SK-MEL-5 (cell line): ENCODE measurements at regions not wholly inside any gene's neighbourhood (a gene's known extent, or its start where the extent isn't known, plus 50 kb on each side); places are given as distances from the start of the nearest gene placed in this dataset.
"Not testable (repeated sequence)": the region's sequence is repeated elsewhere in the genome, so short reads cannot be mapped to it uniquely, and the experiment has no call there.

Experiments
- DNase-seq: peaks from one replicate; pipeline ENCODE4 v3.0.0-alpha.2; 2016; ENCODE audit warnings: low read depth, low spot score
- in situ Hi-C: cut with HindIII; loops from 2 replicates; pipeline ENCODE4 v1.10.0; 2016; ENCODE audit warnings: low sequenced_read_pairs, high pct_unique_total_duplicates, low pct_unique_long_range_greater_than_20kb

DNA sequence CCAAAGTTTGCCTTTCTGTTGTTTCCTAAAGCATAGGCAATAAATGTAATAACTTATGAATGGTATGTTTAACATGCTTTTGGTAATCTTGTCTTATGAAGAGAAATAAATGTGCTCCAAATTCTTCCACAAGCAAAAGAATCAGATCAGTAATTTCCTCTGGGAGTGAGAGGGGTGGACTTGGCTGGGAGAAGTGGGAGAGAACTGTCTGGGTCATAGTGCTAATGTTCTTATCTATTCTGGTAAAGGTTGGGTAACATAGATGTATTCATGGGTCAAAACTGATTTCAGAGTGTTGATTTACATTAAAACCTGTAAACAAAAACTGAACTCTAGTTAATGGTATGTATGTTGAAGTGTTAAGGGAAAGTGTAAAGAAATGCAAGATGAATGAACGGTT lies 211.7 kb upstream of the IRS2 start:
- no peak for DNase-seq
- in situ Hi-C loops, result no loop called here

DNA sequence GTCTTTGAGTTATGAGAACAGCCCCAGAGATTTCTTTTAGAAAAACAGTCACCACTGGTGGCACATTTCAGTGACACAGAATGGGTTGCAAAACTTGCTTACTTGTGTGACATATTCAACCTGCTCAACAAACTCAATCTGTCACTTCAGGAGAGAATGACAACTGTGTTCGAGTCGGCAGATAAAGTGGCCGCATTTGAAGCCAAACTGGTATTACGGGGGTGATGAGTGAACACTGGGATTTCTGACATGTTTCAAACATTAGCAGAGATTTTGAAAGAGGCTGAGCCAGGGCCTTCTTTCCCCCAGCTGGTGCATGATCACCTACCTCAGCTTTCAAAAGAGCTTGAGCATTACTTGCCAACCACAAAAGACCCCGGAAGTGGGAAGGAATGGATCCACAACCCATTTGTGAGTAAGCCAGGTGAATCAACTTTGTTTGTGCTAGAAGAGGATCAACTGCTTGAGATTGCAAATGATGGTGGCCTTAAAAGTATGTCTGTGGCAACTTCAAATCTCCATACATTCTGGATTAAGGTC lies 210.7 kb upstream of the IRS2 start:
- DNase-seq, in situ Hi-C loops: not testable (repeated sequence)

DNA sequence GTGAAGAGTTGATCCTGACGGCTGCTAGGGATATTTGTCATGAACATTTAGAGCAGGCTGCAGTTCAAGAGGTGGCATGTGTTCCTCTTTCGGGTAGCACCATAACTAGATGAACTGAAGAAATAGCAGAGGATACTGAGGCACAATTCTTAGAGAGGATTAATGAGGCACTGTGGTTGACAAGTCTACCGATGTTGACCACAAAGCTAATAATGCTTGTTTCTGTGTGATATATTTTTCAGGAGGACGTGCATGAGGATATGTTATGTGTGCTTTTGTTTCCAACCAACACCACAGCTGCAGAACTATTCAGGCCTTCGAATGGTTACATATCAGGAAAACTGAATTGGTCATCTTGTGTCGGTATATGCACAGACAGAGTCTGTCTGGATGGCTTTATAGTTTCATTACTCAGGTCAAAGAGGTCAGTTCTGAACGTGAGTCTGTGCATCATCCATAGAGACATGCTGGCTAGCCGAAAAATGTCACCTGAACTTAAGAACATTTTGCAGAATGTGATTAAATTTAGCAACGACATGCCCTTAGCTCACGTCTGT lies 210.1 kb upstream of the IRS2 start:
- no peak for DNase-seq
- in situ Hi-C loops, result no loop called here

DNA sequence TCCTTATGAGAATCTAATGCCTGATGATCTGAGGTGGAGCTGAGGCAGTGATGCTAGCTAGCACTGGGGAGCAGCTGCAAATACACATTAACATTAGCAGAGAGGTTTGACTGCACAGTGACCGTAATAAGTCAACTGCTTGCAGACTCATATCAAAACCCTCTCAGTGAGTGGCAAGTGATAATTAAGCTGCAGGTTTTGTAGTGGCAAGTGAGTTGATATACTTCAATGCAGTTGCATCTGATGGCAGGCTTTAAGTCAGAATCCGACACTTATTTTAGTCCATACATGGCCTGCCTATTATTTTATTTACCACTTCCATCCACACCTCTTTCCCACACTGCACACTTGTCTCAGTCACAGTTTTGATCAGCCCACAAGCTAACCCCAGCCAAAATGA lies 209.2 kb upstream of the IRS2 start:
- no peak for DNase-seq
- in situ Hi-C loops, result no loop called here

DNA sequence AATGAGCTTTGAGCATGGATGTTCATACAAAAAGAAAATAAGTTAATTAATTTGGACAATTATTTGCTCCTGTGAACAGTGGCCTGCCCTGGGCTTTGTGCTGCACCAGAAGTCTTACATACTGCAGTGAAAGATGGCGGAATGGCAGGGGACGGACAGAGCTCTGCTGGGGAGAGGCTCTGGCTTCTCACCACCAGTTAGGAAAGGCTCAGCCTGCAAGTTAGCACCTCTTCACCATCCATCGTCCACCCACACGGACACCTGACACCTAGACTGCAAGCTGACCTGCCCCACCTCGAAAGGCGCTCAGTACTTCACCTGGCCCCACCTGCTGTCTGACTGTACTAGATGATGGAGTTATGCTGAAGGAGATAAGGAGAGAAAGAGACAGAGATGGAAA lies 203.9 kb upstream of the IRS2 start:
- no peak for DNase-seq

DNA sequence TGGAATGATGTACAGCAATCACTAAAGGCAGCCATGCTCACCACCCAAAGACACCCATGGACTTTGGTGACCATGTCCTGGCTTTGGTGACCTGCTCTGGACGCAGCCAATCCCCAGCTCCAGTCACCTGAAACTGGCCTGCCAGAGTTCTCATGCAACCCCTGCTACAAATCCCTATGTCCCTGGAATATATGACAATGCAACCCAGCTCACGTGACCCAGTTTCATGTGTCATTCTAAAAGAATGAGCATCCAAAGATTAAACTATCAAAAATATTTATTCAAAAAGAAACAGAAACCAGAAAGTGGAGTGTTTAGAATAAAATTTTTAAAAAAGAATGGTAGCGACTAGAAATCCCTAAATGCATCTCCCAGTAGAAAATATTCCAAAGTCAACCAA lies 203.3 kb upstream of the IRS2 start:
- in situ Hi-C loops, result no loop called here
- DNase-seq, result no peak

More for the DNA sequence above, 203.9 kb upstream of the IRS2 start:
- in situ Hi-C loops, result no loop called here

DNA sequence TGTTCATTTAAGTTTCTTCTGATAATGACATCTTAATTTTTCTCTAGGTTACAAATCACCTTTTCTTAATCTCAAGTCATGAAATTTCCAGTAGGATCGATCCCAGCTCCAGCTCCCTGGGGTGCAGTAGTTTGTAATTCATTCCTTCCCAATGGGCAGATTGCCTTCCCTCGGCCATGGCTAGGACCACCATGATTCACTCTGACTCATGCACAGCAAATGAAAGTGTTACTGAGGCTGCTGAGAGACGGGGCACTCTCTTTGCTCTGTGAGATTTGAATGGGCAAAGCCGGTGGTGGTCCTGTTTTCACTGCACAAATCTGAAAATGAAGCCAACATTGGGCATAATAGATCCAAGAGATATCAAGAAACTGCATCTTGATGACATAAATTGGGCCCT lies 202.8 kb upstream of the IRS2 start:
- no peak for DNase-seq
- in situ Hi-C loops, result no loop called here

DNA sequence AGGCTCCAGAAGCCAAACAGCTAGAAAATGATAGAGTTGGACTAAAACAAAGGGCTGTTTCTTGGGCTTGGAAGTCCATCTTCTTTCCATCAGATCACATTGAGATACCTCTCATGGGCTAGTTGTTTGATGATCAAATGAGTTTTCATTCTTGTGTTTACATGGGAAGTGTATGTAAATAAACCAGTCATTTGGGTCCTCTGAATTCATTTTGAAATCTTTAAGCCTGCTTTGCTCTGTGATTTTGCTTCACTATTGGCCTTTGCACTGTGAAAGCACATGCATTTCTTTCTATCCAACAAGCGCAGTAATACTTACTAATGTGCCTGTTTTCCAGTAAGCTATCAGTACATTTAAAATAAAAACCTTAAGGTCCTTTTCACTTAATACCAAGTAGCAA lies 200.5 kb upstream of the IRS2 start:
- DNase-seq, result no peak
- in situ Hi-C loops, result no loop called here

DNA sequence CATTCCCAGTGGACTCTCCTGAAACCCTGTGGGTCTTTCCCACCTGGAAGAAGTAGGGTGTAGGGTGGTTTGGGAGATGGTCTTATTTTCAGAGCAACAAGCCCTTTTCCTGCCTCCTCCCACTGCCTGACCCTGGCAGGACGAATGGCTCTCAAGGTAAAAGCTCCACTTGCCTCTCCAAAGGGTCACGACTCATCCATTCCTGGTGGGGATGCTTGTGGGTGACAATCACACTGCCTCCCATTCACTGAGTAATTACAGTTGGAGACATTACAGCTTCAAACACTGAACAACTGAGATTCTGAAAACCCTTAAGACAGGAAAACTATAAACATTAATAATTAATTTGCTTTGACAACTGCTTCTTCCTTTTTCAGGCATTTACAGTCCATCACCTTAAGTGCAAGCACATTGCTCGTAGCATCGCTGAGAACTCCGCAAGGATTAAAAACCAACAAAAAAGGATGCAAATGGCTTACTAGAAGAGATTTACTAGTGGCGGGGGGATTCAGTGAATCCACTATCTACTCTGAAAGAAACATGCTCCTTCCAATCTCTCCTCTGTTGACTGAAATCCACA lies 199.6 kb upstream of the IRS2 start:
- in situ Hi-C loops, result no loop called here
- DNase-seq, result no peak

DNA sequence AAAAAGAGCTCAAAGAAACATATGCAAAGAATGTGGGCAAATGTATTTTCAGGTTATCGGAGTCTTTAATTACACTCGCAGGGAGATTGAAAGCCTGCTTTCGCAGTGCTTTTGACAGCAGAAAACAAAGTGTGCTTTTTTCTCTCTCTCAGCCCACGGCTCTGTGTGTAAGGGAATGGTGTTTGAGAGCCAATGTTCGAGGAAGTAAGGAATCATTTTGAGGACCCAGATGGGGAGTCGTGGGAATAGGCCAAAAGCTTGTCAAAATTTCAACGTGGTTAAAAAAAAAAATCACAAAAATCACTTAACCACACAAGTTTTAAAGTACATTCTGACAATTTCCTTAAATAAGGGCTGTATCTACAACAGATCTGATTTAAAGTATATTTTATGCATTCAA lies 197.1 kb upstream of the IRS2 start:
- in situ Hi-C loops, result no loop called here
- peak; percentile 46 for DNase-seq

DNA sequence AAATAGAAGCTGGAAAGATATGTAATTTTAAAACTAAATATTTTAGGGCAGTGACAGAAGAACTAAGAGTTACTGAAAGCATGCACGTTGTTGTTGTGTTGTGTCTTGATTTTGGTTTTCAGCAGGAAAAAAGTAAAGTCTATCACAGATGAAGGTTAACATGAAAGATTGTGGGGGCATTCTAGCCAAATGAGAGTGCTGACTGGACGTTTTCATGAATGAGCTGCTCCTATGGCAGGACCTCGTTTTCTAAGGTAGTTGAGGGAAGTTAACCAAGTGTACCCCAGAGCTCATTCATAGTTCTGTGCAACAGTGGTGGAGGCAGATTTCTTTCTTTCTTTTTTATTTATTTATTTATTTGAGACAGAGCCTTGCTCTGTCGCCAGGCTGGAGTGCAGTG lies 194.6 kb upstream of the IRS2 start:
- in situ Hi-C loops, result no loop called here
- no peak for DNase-seq

DNA sequence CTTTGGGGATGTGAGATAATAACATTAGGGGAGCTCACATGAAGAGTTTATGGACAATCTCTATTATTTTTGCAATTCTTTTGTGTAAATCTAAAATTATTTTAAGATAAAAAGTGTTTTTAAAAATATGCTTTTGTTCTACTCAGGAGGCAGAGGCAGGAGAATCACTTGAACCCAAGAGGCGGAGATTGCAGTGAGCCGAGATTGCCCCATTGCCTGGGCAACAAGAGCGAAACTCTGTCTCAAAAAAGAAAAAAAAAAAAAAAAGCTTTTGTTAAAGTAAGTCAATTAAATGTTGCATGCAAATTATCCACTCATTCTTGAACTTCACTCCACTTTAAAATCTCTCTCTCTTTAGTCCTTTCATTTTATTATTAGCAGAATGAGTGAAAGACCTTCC lies 193.3 kb upstream of the IRS2 start:
- in situ Hi-C loops, DNase-seq: not testable (repeated sequence)

DNA sequence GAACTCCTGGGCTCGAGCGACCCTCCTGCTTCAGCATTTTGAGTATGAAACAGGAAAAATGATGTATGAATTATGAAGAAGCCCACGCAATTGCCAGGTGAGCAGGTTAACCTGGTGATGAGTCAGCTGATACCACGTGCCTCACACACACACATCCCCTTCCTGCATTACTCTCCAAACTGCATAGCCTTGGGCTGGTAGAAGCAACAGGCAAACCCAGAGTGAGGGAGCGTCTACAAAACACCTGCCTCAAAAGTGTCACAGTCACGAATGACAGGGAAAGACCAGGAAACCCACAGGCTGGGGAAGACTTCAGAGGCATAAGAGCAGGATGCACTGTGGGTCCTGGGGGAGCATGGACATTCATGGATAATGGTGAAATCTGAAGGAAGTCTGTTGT lies 192.8 kb upstream of the IRS2 start:
- in situ Hi-C loops, result no loop called here
- DNase-seq, result no peak

DNA sequence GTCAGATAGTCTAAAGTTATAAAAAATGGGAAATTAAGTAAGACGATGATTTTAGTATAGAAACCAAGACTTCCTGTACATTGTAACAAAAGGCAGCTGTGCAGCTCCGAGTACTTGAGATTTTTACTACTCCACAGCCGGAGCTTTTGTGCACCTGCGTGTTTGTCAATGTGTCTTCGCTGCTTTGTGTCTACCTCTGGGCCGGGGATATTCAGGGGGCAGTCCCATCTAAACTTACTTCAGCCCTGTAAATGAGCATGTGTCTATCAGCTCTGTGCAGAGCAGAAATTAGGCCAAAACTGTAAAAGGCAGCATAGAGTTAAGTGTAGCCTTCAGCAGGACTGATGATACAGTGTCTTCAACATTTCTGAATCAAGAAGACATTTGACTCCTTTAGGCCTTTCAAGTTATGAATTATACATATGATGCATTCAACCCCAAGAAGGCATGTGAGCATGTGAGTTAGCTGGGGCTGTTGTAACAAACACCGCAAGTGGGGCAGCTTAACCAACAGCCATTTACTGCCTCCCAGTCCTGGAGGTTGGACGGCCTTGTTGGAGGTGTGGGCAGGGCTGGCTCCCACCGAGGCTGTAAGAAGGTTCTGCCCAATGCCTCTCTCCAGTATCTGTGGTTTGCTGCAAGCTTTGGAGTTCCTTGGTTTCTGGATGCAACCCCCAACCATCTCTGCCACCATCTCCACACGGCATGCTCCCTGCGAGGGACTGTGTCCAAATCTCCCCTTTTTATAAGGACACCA lies 191.0 kb upstream of the IRS2 start:
- in situ Hi-C loops, result no loop called here
- DNase-seq, result no peak

DNA sequence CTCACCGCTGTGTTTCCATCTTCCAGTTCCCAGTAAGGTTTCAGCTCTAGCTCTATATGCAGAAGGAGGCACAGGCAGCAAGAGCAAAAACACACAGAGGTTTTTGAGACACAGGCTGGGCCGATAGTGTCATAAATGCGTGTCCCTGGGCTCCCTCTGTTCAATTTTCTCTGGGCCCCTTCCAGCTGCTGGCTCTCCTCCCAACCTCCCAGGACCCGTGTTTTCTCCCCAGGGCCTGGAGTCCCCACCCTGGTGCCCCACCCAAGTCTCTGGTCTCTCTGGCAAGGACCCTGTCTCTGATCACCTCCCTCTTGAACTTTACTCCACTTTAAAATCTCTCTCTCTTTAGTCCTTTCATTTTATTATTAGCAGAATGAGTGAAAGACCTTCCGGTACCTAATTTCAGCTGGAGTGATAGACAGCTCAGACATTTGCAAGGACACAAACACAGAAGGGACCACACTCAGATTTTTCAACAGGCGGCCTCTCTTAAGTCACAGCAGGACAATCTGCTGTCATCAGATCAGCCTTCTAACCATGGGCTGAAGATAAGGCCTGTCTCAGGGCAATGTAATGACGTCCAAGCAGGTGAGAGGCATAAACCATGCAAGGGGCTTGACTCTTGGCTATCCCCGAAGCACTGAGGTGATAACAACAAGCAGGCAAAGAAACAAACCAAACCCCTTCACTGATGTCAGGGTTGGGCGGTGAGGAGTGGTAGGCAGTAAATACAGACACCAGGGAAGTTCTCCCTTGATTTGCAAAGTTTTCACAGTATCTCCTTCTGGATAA lies 190.0 kb upstream of the IRS2 start:
- in situ Hi-C loops, result no loop called here
- DNase-seq, result no peak

DNA sequence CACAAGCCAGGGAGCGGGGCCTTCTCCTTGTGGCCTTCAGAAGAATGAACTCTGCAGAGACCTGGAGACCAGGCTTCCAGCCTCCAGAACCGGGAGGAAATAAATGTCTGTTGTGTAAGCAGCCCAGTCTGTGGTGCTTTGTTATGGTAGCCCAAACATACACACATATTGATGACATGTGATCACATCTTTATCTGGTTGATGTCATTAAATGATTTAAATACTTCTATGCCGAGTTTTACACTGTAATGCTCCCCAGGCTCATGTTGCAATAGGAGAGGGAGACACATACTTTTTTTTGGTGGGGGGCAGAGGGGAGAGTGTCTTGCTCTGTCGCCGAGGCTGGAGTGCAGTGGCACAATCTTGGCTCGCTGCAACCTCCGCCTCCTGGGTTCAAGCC lies 188.0 kb upstream of the IRS2 start:
- in situ Hi-C loops, result no loop called here
- no peak for DNase-seq

DNA sequence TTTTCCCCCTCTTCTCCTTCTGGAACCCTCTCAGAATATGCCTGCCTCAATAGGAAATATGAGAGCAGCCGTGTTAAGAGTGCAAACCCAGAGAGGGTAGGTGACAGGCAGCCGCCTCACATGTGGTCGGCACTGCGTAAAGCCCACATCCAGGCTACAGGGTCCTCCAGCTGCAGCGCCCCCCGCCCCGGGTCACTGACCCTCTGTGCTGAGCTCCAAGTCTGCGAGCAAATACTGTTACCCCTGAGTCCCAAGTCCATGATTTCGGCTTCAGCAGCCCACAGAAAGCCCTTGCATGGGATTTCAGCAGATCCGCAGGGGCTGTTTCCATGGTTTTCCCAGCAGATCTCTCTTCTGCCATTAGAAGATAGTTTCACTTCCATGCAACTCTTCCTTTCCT lies 186.9 kb upstream of the IRS2 start:
- in situ Hi-C loops, result no loop called here
- DNase-seq, result no peak

DNA sequence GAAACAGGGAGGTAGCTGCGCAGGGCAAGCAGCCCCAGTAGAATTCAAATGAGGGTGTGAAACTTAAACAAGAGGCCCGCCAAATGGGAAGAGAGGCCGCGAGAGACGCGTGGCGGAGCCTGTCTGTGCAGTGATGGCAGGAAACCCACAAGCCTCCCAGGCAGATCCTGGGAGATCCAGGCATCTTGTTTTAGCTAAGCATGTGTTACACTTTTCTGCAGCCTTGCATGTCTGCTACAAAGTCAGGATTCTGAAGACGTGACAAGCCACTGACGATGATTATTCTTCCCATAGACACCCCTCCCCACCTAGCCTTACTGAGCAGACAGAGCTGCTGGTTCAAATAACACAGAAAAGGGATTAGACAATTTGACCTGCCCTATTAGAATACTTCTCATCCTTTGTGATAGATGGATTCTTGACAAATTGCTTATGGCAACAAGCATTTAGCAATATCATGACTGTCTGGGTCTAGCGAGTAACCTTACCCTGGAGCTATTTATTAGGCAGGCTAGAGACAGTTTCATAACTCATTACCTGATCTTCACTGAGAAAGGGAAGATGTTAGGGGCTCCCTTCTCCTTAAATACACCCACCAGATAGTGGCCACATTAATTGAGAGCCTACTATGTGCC lies 185.2 kb upstream of the IRS2 start:
- in situ Hi-C loops, result no loop called here
- DNase-seq, result no peak
